CD4-positive, alpha-beta T cell (primary cell): ENCODE measurements at regions not wholly inside any gene's neighbourhood (a gene's known extent, or its start where the extent isn't known, plus 50 kb on each side); places are given as distances from the start of the nearest gene placed in this dataset.
"Not testable (repeated sequence)": the region's sequence is repeated elsewhere in the genome, so short reads cannot be mapped to it uniquely, and the experiment has no call there.

ENCODE experiments used
- ATAC-seq: fragments of 200-7000 bp; cut with Tn5 transposase; one replicate; pipeline ENCODE4 v1.10.0; 2022; ENCODE audit warnings: mild to moderate bottlenecking; ENCODE audit not compliant: poor library complexity
- CTCF ChIA-PET: fragments of 350-600 bp; sonication (Branson Sonifier 250); formaldehyde crosslinking; loops from one replicate; lab custom pipeline; 2021; ENCODE audit warnings: antibody characterized with exemption, inconsistent platforms; lab: Charles Lee
- POLR2A ChIA-PET: fragments of 350-600 bp; sonication (Branson Sonifier 250); formaldehyde crosslinking; loops from one replicate; lab custom pipeline; 2021; ENCODE audit warnings: antibody characterized with exemption, inconsistent platforms; lab: Charles Lee
- DNase-seq, 14 experiments: peaks; one replicate each; pipeline ENCODE4 v3.0.0-alpha.2; 2013 to 2020; ENCODE audit warnings: mixed read lengths in 2 of 14
- H3K27ac ChIP-seq, 2 donors: one replicate each; pipeline versions ENCODE4 v1.5.1 to v1.7.0; 2013; ENCODE audit warnings: low read length in 2 of 2, low read depth in 1 of 2, mild to moderate bottlenecking in 1 of 2
- H3K27me3 ChIP-seq, 2 experiments: 1 replicate in 1 of 2; 2 replicates in 1 of 2; pipeline versions ENCODE4 v1.6.1 to v1.7.0; 2013; ENCODE audit warnings: low read length in 2 of 2, control low read depth in 1 of 2, mild to moderate bottlenecking in 1 of 2, moderate library complexity in 1 of 2; ENCODE audit not compliant: insufficient read depth in 2 of 2, control insufficient read depth in 1 of 2
- H3K36me3 ChIP-seq: one replicate; pipeline ENCODE4 v1.6.1; 2013; ENCODE audit warnings: low read length, control low read depth; ENCODE audit not compliant: insufficient read depth
- H3K4me1 ChIP-seq: one replicate; pipeline ENCODE4 v1.6.1; 2013; ENCODE audit warnings: low read length, control low read depth; ENCODE audit not compliant: insufficient read depth
- H3K4me3 ChIP-seq: one replicate; pipeline ENCODE4 v1.5.1; 2013; ENCODE audit warnings: mild to moderate bottlenecking, low read length, moderate library complexity
- H3K9me3 ChIP-seq, 2 experiments: 1 replicate in 1 of 2; 2 replicates in 1 of 2; pipeline versions ENCODE4 v1.6.1 to v1.7.0; 2013; ENCODE audit warnings: low read length in 2 of 2, mild to moderate bottlenecking in 2 of 2, control low read depth in 1 of 2, moderate library complexity in 1 of 2; ENCODE audit not compliant: control insufficient read depth in 1 of 2, insufficient read depth in 1 of 2
- H3K27ac Mint-ChIP-seq: one replicate; pipeline ENCODE4 v1.8.0; 2020; ENCODE audit warnings: mixed read lengths
- H3K27me3 Mint-ChIP-seq: one replicate; pipeline ENCODE4 v1.8.0; 2021; ENCODE audit warnings: mixed read lengths
- H3K36me3 Mint-ChIP-seq: one replicate; pipeline ENCODE4 v1.8.0; 2021; ENCODE audit warnings: low read depth, mixed read lengths
- H3K4me1 Mint-ChIP-seq: one replicate; pipeline ENCODE4 v1.8.0; 2021; ENCODE audit warnings: low read depth, mixed read lengths
- H3K4me3 Mint-ChIP-seq: one replicate; pipeline ENCODE4 v1.8.0; 2020; ENCODE audit warnings: mild to moderate bottlenecking, mixed read lengths
- H3K9me3 Mint-ChIP-seq: one replicate; pipeline ENCODE4 v1.8.0; 2020; ENCODE audit warnings: mixed read lengths
- CTCF ChIP-seq: fragments of 200-600 bp; IDR thresholded peaks from one replicate; pipeline ENCODE4 v1.8.0; 2022; ENCODE audit warnings: antibody characterized with exemption, mild to moderate bottlenecking
- intact Hi-C, 2 experiments: fragments of 100-400 bp; cut with DNase I in 1 of 2; cut with micrococcal nuclease in 1 of 2; formaldehyde crosslinking; loops; one replicate each; pipeline versions ENCODE4 v1.15.1 to v1.9.0; 2023 to 2025; cut with DNase I, micrococcal nuclease

- Mint-ChIP-seq H3K36me3 (no peaks in the 10 kb centered on the region), H3K9me3 (no peaks in the 10 kb centered on the region), H3K4me1 (no peaks in the 10 kb centered on the region), H3K27ac (no peak overlapping the region), H3K4me3 (no peak overlapping the region), H3K27me3 (no peaks in the 10 kb centered on the region)
- CTCF ChIA-PET, result interaction anchor here (0.6 kb wide), 1 partner anchor 182 kb away, joined by 3 read pairs; no protein-coding TSS in a partner anchor
- no peak for DNase-seq
- H3K4me1 ChIP-seq, result no peaks in the 10 kb centered on the region
- no peaks in the 10 kb centered on the region for H3K36me3 ChIP-seq
- POLR2A ChIA-PET, result no interaction called here
- TF ChIP-seq CTCF, result no peak
- H3K4me3 ChIP-seq, result no peak overlapping the region
- intact Hi-C loops, result no loop called here
- H3K27ac ChIP-seq, result no peak overlapping the region
- no peak for ATAC-seq
- H3K9me3 ChIP-seq, result peaks cover 0 to 5% of the 10 kb centered on the region in 2 experiments
- no peaks in the 10 kb centered on the region for H3K27me3 ChIP-seq
These were observed 119.8 kb downstream of the GJA1 start for GRCh38 chr6:121555201-121555600.

- intact Hi-C loops, H3K36me3 ChIP-seq, CTCF ChIA-PET, H3K27ac Mint-ChIP-seq, POLR2A ChIA-PET, H3K4me1 Mint-ChIP-seq, H3K27me3 ChIP-seq, H3K27me3 Mint-ChIP-seq, DNase-seq, H3K36me3 Mint-ChIP-seq, H3K9me3 ChIP-seq, H3K27ac ChIP-seq, ATAC-seq, H3K9me3 Mint-ChIP-seq, H3K4me3 ChIP-seq, H3K4me1 ChIP-seq, H3K4me3 Mint-ChIP-seq: not testable (repeated sequence)
These were observed 120.7 kb downstream of the GJA1 start for GRCh38 chr6:121556149-121556548.

GRCh38 chr6:121557146-121557940 lies 121.9 kb downstream of the GJA1 start:
- H3K27me3 Mint-ChIP-seq, result no peaks in the 10 kb centered on the region
- Histone ChIP-seq H3K4me1 (no peaks in the 10 kb centered on the region), H3K9me3 (peaks cover 0 to 9% of the 10 kb centered on the region in 2 experiments), H3K36me3 (no peaks in the 10 kb centered on the region), H3K4me3 (no peak overlapping the region), H3K27me3 (no peaks in the 10 kb centered on the region), H3K27ac (no peak overlapping the region)
- CTCF ChIA-PET, result no interaction called here
- H3K36me3 Mint-ChIP-seq, result no peaks in the 10 kb centered on the region
- no peaks in the 10 kb centered on the region for H3K4me1 Mint-ChIP-seq
- ATAC-seq (no peak), DNase-seq (no peak)
- intact Hi-C loops, result no loop called here
- H3K27ac Mint-ChIP-seq, result no peak overlapping the region
- H3K9me3 Mint-ChIP-seq, result no peaks in the 10 kb centered on the region
- H3K4me3 Mint-ChIP-seq, result no peak overlapping the region
- POLR2A ChIA-PET, result no interaction called here
- TF ChIP-seq CTCF, result no peak
